CD4-positive, alpha-beta T cell treated with Interleukin-12 subunit alpha and Interleukin-12 subunit beta, for 1 hour (primary cell): ENCODE measurements at regions not wholly inside any gene's neighbourhood (a gene's known extent, or its start where the extent isn't known, plus 50 kb on each side); places are given as distances from the start of the nearest gene placed in this dataset.

ENCODE experiments used
- DNase-seq: peaks from one replicate; pipeline ENCODE4 v3.0.0-alpha.2; 2020

- no peak for DNase-seq
These were observed 892.9 kb downstream of the EFNB2 start for GRCh38 chr13:105642511-105642958.

- DNase-seq: no peak
These were observed 894.3 kb downstream of the EFNB2 start for GRCh38 chr13:105641121-105641520.

- no peak for DNase-seq
These were observed 897.0 kb downstream of the EFNB2 start for GRCh38 chr13:105638426-105638825.

GRCh38 chr13:105634059-105634458, 901.4 kb downstream of the EFNB2 start:
- DNase-seq: no peak

- DNase-seq: no peak
These were observed 905.0 kb downstream of the EFNB2 start for GRCh38 chr13:105630431-105630830.

GRCh38 chr13:105627270-105627669, 908.2 kb downstream of the EFNB2 start:
- DNase-seq: no peak

- no peak for DNase-seq
These were observed 909.8 kb downstream of the EFNB2 start for GRCh38 chr13:105625691-105626090.

- no peak for DNase-seq
These were observed 919.0 kb downstream of the EFNB2 start for GRCh38 chr13:105616333-105617075.

- DNase-seq: no peak
These were observed 922.9 kb downstream of the EFNB2 start for GRCh38 chr13:105612541-105612940.

GRCh38 chr13:105611424-105611823, 924.0 kb downstream of the EFNB2 start:
- DNase-seq: no peak

GRCh38 chr13:105608104-105608503, 927.4 kb downstream of the EFNB2 start:
- DNase-seq: no peak

GRCh38 chr13:105607426-105607825, 928.0 kb downstream of the EFNB2 start:
- no peak for DNase-seq

GRCh38 chr13:105607016-105607415, 928.4 kb downstream of the EFNB2 start:
- DNase-seq: no peak

- DNase-seq: no peak
These were observed 932.3 kb downstream of the EFNB2 start for GRCh38 chr13:105602956-105603670.

GRCh38 chr13:105599477-105600037, 935.9 kb downstream of the EFNB2 start:
- DNase-seq: no peak

GRCh38 chr13:105598529-105598928, 936.9 kb downstream of the EFNB2 start:
- no peak for DNase-seq

- DNase-seq: no peak
These were observed 937.9 kb downstream of the EFNB2 start for GRCh38 chr13:105597573-105597972.

- no peak for DNase-seq
These were observed 940.0 kb downstream of the EFNB2 start for GRCh38 chr13:105595471-105595870.

- no peak for DNase-seq
These were observed 944.2 kb downstream of the EFNB2 start for GRCh38 chr13:105591277-105591676.

- no peak for DNase-seq
These were observed 947.7 kb downstream of the EFNB2 start for GRCh38 chr13:105587786-105588185.

- no peak for DNase-seq
These were observed 955.4 kb downstream of the EFNB2 start for GRCh38 chr13:105579821-105580710.

GRCh38 chr13:105573136-105573535, 962.3 kb downstream of the EFNB2 start:
- no peak for DNase-seq

GRCh38 chr13:105572401-105572800, 963.1 kb downstream of the EFNB2 start:
- no peak for DNase-seq
